UCSD-AML1 (cell line): ENCODE measurements at regions not wholly inside any gene's neighbourhood (a gene's known extent, or its start where the extent isn't known, plus 50 kb on each side); places are given as distances from the start of the nearest gene placed in this dataset.
"Not testable (repeated sequence)": the region's sequence is repeated elsewhere in the genome, so short reads cannot be mapped to it uniquely, and the experiment has no call there.

Source experiments
- DNase-seq: peaks from one replicate; lab custom pipeline; 2025; ENCODE audit not compliant: unreplicated experiment; lab: John Stamatoyannopoulos, UW

DNA sequence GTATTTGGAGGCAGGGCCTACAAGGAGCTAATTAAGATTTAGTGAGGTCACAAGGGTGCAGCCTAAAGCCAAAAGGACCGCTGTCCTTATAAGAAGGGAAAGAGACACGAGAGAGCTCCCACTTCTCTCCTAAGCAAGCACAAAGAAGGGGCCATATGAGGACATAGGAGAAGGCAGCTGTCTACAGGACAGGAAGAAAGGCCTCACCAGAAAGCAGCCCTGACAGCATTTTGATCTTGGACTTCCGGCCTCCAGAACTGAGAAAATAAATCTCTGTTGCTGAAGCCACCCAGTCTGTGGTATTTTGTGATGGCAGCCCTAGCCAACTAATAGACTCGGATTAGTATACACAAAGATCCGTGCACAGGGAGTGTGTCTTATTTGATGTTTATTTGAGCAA, 139.7 kb downstream of the B3GNT2 start:
- DNase-seq: peak; percentile 24

DNA sequence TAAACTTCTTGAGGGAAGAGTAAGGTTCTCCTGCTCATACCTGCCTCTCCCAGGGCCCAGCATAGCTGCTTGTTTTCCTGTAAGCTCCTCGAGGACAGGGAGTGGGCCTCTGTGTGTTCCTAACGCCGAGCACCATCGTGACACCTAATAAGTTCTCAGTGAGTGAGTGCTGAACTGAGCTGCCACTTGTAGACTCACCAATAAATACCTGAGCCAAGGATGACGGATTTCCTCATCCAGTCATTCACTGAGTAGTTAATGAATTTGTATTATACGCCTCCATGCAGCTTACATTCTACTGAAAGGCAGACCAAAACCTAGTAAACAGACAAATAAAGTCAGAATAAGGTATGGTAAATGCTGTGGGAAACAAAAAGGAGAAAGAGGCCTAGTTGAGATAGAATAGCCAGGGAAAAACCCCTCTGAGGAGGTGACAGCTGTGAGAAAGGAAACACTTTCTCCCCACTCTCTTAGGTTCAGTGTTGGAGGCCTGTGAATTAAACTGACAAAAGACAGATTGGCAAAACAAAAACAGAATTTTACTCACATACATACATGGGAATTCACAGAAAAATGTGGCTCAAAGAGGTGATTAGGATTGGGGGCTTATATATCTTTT, 138.6 kb downstream of the B3GNT2 start:
- no peak for DNase-seq

DNA sequence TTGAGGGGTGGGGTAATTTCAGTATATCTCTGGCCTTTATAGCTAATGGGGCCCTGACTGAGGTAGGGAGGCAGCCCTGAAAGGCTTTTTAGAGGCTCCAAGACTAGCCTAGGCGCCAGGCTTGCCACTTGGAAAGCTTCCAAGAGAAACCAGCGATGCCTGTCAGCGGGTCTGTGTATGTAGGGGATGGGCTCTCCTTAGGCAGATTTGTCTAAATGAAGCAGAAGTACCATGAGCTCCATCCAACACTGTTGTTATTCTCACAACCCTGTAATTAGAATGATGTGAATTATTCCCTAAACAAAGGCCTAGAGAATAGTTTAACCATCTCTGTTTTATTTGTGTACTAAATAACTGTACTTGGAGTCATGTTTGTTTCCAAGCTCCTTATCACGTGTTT, 138.1 kb downstream of the B3GNT2 start:
- DNase-seq: no peak

DNA sequence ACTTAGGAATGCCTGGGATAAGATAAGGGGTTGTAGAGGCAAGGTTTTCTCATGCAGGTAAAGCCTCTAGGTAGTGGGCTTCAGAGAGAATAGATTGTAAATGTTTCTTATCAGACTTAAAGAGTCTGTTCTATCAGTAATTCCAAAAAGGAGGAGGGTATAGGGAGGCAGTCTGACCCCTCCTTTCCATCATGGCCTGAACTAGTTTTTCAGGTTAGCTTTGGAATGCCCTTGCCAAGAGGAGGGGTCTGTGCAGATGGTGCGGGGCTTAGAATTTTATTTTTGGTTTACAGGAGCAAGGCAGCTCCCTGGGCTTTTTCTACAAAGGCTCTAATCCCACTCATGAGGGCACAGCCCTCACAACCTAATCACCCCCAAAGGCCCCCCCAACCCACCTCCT, 135.0 kb downstream of the B3GNT2 start:
- DNase-seq: no peak

DNA sequence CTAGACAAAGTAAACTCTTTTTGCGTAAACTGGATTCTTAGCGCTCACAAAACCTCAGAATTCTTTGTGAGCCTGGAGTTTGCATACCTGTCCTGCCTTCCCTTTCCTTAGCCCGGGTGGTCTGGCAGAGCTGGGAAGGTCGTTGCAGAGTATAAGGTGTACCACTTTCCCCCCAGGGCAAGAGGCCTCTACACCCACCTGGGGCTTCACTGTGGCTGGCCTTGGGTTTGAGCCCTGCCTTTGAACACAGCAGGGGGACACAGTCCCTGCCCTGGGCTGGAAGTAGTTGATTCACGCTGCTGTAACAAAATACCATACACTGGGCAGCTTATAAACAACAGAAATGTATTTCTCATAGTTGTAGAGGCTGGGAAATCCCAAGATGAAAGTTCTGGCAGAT, 133.9 kb downstream of the B3GNT2 start:
- DNase-seq: no peak

DNA sequence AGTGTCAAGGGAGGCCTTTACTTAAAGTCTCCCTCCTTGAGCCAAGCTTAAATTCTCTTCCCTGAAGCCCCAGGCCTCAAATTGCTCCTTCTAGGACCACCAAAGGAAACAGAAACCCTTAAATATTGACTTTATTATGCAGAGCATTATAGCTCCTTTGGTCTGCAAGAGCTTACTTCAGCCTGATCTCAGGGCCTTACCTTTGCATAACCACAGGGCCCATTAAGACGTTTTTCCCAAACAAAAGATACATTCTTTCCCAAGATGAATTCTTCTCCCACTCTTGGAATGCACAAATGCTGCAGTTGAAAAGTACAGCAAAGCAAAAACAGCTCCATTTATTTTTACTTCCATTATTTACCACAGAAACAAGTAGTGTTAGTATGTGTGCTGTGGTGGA, 130.8 kb downstream of the B3GNT2 start:
- no peak for DNase-seq

DNA sequence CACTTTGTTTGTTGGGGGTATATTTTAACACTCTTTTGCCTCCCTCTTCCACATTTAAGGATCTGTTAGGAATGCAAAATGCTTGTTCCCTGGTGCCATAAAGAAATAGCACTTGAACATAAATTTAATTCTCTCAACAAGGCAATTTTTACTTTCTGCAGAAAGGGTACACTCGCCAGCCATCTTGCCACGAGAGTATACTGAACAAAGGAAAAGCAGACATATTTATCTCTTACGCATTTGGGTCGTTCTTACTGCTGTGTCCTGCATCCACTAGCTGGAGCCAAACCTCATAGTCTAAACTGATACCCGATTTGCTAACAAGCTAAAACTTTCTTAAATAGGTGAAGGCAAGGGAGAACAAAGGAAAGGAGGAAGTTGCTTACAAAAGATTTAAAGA, 129.5 kb downstream of the B3GNT2 start:
- DNase-seq: no peak

DNA sequence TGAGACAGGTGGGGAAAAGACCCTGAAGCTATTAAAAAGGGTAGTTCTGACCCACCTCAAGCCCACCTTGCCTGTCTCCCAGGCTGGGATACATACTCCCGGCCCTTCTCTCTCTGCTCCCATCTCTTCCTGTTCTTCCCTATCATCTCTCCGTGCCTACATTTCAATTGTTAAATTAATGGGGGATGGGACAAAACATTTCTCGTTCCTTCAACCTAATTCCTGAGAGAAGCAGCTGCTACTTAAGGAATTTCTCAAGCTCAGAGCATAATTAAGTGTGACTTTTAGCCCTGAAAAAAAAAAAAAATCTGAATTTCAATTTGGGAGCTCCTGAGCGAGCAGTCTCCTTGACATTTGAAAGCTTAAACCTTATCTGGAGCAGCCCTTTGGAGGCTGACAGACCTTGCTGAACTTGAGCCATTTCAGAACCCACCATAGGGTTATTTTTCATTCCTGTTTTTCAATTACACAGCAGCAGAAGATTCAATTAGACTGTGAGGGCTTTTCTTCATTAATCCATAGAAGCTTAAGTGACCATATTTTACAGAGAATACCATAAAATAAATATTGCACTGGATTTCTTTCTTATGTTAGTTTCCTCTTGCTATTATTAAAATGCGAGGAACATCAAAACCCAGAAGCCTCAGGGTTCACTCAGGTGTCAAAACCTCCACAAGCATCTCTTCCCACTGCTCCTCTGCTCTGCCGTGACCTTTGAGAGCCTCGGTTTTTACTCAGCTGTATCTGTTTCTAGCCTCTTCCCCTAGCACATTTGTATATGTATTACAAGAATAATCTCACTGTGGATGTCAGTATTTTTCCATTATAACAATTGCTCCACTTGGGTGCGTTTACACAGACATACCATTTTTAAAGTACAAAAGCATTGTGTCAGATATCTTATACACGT, 125.7 kb downstream of the B3GNT2 start:
- no peak for DNase-seq

DNA sequence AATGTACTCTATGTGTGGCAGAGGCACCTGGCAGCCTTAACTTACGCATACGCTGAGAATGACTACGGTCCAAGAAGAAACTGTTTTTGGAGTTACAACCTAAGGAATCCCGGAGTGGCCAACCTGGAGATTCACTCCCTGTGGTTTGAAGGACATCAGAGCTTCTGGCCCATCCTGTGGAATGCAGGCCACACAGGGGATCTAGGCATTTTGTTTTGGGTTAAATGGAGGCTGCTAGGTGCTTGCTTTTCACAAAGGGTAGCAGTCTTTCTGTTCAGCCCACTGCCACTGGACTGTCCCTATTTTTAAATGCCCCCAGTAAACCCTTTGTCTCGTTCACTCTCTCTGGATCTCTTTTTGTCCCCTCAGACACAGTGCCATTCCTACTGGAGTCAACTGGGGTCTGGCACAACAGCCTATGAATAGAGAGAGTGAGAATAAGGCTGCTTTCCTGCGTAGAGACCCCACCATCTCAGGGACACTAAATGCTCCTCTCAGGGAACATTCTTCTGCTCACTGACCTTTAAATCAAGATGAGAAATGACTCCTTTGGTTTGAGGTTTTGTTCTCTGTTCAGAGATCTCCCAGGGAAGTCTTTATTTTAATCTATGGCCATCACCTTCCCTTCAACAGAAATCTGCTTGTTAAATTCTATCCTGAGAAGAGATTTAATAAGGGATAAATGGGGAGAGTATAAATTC, 124.9 kb downstream of the B3GNT2 start:
- no peak for DNase-seq

DNA sequence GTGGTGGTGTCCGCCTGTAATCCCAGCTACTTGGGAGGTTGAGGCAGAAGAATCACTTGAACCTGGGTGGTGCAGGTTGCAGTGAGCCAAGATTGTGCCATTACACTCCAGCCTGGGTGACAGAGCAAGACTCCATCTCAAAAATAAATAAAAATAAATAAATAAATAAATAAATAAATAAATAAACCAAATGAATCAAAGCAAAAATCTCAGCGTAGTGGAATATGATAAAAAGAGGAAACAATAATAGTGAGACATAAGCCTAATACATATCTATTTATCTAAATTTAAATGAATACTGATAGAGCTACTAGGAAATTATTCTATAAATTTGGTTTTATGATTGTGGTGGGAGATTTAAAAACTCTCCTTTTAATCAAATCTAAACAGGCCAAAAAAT, 124.2 kb downstream of the B3GNT2 start:
- not testable (repeated sequence) for DNase-seq

DNA sequence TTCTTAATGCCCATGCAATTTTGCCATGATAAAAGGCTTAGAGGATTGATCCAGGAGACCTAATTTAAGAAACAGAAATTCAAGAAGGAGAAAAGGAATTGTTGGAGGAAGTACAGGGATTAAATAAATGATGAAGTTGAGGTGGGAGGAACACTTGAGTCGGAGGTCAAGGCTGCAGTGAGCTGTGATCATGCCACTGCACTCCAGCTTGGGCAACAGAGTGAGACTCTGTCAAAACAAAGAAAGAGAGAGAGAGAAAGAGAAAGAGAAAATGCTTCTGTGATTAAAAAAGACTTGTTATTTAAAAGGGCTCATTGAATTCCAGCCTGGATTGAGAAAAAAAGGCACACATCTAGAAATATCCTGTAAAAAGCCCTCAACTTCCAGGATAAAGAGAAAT, 123.2 kb downstream of the B3GNT2 start:
- DNase-seq: no peak

DNA sequence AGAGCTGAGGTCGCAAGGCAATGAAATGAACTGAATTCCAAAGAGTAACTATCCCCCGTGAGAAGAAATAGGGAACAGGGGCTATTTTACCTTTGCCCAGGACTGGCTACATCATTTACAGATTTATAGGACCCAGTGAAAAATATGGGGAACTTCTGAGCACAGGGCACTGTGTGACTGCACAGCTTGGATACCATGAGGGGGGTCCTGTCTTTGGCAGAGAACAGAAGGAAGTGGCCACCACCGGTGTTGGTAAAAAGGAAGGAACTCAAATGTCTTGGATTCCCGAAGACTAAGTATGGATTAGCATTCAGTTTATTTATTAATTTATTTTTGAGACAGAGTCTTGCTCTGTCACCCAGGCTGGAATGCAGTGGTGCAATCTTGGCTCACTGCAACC, 119.6 kb downstream of the B3GNT2 start:
- DNase-seq: peak; percentile 17

DNA sequence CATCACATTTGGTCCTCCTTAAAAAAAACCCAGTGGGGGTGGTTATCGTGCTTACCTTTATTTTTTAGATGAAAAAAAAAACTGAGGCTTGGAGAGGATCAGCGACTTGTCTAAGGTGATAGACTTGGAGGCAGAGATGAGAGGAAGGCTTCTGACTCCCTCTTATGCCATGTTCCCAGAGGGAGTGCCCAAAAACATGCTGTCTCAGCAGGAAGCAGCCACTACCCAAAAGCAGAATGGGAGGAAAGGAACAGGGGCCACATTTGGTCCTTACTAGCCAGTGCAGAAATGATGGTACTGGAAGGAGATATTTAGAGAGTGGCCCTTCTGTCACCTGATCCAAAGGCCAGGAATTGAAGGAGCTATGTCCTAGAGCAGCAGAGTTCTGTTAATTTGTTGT, 118.4 kb downstream of the B3GNT2 start:
- no peak for DNase-seq

DNA sequence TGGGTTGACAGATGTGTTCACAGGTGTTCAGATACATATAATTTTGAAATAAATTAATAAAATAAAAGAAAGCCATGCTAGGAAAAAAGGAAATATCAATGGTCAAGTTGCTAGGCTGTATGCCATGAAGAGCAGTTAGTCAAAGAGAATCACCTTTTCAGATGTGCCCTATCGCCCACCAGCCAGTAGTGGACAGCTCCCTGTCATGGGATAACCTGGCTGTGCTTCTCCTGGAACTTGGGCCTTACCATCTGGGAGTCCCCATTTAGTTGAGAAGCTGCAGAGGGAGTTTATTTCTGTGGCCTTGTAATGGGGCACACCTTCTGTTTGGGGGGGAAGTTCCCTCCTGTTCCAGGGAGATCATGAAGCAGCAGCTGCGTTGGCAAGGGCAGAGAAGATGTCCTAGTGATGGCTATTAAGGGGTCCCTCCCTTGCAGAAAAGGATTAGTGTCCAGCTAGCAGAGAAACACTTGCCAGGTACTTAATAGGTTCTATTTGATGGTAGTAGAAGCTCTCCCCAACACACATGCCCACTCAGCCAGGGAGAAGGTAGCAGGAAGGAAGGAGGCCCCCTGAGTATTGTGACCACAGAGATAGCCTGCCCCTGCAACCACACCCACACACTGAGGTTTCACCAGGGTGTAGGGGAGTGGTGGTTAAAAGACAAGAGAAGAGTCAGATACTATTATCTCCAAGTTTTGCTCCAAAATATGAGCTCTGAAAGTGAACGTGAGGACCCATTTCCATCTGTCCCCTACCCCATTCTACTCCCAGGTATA, 117.7 kb downstream of the B3GNT2 start:
- peak; percentile 18 for DNase-seq

DNA sequence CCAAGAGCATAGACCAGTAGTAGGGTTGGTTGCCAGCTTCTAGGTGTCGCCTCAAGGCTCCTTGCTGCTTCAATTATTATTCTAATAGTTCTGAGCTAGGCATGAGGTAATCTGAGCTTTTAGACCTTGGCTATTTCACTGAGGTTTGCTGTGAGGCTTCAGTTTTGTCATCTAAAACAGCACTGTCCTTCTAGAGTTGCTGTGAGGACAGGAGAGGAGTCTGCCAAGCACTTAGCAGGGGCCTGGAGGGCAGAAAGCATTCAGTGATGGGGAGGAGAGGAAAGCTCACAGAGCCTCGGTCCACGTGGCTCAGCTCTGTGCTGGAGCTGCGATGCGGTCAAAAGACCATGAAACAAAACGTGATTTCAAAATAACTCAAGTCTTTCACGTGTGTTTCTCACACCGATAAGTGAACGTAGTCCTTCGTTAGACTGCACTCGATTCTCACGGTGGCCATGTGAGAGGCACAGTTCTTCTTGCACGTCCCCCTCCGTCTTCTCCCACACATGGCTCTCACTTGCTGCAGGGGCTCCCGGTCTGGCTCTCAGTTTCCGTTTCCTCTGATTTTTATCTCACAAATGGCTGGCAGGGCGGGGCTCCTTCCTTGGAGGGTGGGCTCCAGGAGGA, 113.7 kb downstream of the B3GNT2 start:
- peak; percentile 53 for DNase-seq

DNA sequence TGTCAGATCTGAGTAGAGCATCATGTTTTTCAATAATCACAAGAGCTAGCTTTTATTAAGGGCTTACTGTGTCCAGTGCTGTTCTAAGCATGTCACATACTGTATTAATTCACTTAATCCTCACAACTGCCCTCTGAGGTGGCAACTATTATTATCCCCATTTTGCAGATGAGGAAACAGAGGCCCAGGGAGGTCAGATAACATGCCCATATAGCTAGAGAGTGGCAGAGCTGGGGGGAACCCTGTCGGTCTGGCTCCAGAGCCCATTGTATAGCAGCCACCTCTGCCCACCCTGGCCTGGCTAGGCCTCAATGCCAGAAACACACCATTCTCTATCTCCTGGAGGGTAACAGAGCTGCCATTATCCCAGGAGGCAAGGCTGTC, 113.2 kb downstream of the B3GNT2 start:
- DNase-seq: no peak

DNA sequence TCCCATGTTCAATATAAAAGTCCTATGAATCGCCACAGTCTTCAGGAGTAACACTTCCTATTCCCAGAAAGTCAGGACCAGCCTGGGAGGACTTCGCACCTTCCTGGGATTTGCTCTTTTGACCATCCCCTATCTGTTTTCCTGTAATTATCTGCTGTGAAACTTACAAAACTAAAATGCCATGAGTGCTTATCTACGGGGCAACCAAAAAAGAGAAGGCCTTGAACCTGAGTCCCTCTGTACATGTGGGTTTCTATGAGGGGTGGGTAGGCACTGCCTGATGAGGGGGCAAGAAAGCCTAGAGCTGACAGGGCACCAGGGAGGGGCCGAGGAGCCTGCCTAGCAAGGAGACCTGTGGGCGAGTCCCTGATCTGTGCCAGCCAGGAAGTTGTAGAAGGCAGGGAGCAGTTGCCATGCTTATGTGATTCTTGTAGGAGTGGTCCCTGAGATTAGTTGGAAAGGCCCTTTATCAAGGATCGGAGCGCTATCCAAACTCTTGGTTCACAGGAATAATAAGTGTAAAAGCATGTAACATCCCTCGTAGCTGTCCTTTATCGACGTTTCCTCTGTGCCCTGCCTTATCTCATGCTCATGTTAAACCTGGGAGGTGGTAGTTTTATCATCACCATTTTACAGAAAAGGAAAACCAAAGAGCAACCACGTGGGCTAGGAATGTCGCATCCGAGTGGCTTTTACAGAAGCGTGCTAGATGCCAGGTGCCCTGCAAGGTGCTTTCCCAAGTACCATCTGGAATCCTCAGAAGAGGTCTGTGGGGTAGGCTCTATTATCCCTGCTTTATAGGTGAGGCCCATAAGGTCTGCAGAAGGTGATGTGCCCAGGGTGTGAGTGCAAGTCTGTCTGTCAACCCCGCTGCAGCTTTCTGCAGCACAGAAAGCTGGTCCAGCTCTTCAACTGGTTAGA, 111.8 kb downstream of the B3GNT2 start:
- no peak for DNase-seq

DNA sequence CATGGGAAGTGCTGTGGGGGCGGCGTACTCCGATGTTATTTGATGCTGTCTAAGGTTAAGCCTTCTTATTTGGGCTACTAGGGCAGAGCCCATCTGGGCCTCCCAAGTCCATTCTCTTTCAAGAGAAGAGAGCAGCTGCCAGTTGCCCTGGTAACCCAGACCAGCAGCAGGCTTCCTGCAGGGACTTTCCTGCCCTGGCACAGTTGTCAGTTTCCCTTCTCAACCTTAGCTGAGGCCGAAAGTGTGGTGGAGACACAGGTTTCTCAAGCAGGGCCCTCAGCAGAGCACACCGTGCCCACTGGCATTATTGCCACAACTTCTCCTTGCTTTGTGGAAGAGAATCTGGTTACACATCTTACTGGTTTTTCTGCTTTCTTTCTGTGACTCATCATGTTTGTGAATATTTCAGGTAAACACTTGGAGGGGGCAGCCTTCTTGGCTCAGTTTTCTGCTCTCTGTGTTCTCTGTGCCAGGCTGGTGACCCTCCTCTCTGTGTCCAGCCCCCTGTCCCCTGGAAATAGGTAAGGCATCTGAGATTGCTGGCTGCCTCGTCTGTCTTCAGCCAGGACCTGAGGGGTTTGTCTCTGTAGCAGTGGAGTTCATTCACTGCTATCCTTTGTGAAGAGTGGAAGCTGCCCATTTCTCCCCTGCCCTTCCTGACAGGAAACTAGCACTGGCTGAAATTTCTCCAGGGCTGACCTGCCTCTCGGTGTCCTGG, 111.0 kb downstream of the B3GNT2 start:
- DNase-seq: peak; percentile 28
